Left kidney (tissue), 1 donor: ENCODE measurements at regions not wholly inside any gene's neighbourhood (a gene's known extent, or its start where the extent isn't known, plus 50 kb on each side); places are given as distances from the start of the nearest gene placed in this dataset.
A peak's percentile ranks its signal among the peaks of the same experiment; 100 is the strongest.
"Not testable (repeated sequence)": the region's sequence is repeated elsewhere in the genome, so short reads cannot be mapped to it uniquely, and the experiment has no call there.

Experiments used
- DNase-seq: peaks from one replicate; pipeline ENCODE4 v3.0.0-alpha.2; 2013

DNA sequence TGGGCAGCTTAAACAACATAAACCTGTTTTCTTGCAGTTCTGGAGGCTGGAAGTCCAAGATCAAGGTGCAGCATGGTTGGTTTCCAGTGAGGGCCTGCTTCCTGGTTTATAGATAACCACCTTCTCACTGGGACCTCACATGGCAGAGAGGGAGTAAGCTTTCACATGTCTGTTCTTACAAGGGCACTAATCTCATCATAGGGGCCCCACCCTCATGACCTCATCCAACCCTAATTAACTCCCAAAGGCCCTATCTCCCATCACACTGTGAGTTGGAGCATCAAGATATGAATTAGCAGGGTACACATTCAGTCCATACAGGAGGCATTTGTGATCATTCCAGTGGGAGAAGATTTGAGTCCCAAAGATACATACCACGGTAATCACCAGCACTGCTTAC, 50.5 kb upstream of the GRIN2A start:
- DNase-seq: no peak

- DNase-seq: no peak
Measured at GRCh38 chr16:10239640-10240039, 57.4 kb upstream of the GRIN2A start.

GRCh38 chr16:10240854-10241613, 58.8 kb upstream of the GRIN2A start:
- no peak for DNase-seq

DNA sequence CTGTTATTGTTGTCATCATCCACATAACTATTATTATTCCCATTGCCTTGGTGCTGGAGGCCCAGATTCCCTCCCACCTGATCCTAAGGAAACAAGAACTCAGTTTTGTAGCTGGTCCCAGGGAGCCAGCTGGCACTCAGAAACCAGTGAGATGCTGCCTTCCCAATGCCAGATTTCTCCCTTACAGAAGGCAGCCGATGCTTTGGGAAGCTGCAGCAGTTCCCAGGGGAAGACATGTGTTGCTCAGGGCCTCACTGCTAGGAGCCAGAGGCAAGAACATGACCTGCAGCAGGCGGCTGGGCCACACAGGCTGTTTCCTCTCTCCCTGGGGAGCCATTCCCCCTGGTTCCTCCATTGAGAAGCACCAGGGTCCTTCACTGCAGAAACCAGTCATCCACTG, 59.9 kb upstream of the GRIN2A start:
- no peak for DNase-seq

- DNase-seq: no peak
Measured at GRCh38 chr16:10242916-10243315, 60.7 kb upstream of the GRIN2A start.

DNA sequence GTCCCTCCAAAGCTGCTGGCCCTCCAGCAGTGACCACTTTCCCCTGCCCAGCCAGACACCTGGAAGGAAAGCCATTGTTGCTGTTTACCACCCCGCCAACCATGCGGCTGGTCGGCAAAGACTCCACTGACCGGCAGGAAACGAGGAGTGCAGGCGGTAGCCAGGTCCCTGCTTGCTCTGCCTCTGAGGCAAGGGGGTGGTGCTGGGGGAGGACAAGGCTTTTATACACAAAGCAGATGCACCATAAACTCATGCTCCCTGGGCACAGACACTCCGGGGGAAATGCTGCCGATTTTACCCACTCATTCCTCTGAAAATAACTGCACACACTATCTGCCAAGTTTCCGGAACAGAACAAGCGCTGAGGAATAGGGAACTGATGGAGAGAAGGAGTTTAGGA, 62.8 kb upstream of the GRIN2A start:
- no peak for DNase-seq

- DNase-seq: no peak
Measured at GRCh38 chr16:10250137-10250828, 68.1 kb upstream of the GRIN2A start.

GRCh38 chr16:10252155-10252554, 69.9 kb upstream of the GRIN2A start:
- no peak for DNase-seq

- DNase-seq: peak; percentile 50
Measured at GRCh38 chr16:10253409-10253808, 71.2 kb upstream of the GRIN2A start.

DNA sequence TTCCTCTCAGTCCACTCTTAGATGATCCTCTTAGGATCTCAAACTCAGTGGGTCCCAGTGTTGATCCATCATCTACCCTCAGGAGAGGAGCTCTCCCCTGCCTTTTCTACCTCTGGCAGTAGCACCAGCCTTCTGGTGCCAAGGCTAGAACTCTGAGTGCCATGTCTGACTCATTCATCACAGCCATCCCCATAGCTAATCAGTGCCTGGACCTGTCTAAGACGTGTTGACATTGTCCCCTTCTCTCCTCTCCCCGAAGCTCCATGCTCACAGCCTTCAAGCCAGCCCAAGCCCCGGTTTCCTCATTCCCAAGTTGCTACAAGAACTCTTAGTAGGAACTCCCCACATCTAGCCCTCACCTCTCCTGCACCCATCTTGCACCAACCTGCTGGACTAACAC, 73.5 kb upstream of the GRIN2A start:
- DNase-seq: no peak

GRCh38 chr16:10256784-10257641, 74.8 kb upstream of the GRIN2A start:
- peak; percentile 63 for DNase-seq

GRCh38 chr16:10257642-10258251, 75.5 kb upstream of the GRIN2A start:
- not testable (repeated sequence) for DNase-seq

GRCh38 chr16:10258930-10259603, 76.8 kb upstream of the GRIN2A start:
- DNase-seq: not testable (repeated sequence)

- no peak for DNase-seq
Measured at GRCh38 chr16:10261077-10261476, 78.8 kb upstream of the GRIN2A start.

- not testable (repeated sequence) for DNase-seq
Measured at GRCh38 chr16:10261526-10261925, 79.3 kb upstream of the GRIN2A start.

DNA sequence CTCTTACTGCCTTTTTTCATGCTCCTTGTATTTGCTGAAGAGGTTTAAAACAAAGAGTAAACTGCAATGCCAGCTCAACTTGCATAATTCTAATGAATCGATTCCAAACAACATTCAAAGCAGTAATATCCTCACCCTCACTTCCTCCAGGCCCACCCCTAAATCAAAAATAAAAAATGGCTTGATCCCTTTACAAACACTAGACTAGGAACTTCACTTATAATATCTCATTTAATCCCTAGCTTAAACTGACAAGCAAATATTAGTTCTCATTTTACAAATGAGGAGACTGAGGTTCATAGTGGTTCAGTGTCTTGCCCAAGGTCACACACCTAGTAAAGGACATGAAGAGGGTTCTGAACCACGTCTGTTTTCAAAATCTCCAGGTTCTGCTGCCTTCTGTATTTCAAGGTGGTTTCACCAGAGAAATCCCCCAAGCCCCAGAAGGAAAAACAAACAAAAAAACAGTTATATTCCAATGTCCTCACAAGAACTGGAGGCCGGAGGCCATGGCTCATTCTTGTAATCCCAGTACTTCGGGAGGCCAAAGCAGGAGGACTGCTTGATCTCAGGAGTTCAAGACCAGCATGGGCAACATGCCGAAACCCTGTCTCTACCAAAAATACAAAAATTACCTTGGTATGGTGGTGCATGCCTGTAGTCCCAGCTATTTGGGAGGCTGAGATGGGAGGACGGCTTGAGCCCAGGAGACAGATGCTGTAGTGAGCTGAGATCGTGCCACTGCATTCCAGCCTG, 80.3 kb upstream of the GRIN2A start:
- DNase-seq: no peak

- no peak for DNase-seq
Measured at GRCh38 chr16:10265770-10266615, 83.8 kb upstream of the GRIN2A start.

- no peak for DNase-seq
Measured at GRCh38 chr16:10266809-10267208, 84.6 kb upstream of the GRIN2A start.

DNA sequence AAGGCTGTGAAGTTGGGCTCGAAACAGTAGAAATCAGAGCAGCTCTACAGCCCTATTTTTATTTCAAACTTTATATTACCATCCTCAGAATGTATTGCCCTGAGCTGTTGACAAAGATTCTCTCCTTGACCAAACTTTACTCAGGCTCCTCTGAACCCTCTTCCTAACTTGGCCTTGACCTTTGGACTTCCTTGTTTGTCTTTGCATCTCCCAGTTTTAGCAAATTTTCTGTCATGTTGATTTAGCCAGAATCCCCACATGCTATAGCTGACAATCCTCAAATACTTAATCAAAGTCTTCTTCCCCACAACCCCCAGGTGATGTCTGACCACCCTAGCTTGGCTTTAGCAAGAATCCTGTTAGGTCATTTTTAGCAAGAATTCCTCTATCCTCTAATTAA, 87.4 kb upstream of the GRIN2A start:
- DNase-seq: no peak

DNA sequence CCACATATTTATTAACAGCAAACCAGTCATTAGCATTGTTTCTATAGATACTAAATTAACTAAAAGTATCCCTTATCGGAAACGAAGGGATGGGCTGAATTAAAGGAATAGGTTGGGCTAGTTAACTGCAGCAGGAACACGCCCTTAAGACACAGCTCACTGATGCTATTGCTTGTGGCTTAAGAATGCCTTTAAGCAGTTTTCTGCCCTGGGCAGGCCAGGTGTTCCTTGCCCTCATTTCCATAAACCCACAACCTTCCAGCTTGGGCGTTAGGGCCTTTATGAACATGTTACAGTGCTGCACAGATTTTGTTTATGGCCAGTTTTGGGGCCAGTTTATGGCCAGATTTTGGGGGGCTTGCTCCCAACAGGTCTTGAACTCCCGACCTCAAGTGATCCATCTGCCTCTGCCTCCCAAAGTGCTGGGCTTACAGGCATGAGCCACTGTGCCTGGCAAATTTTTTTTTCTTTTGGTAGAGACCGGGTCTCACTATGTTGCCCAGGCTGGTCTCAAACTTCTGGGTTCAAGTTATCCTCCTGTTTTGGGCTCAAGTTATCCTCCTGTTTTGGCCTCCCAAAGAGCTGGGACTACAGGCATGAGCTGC, 90.1 kb upstream of the GRIN2A start:
- not testable (repeated sequence) for DNase-seq
